GM12878 (cell line): ENCODE measurements at regions not wholly inside any gene's neighbourhood (a gene's known extent, or its start where the extent isn't known, plus 50 kb on each side); places are given as distances from the start of the nearest gene placed in this dataset.

Experiments
- ATAC-seq: fragments of 200-7000 bp; cut with Tn5 transposase; 3 replicates; pipeline ENCODE4 v1.9.1; 2020; ENCODE audit warnings: mild to moderate bottlenecking, moderate library complexity
- BruUV-seq: library from RNA; stranded (reverse); fragments of 400-500 nt; replicated peaks from 2 replicates; lab custom pipeline; 2021; lab: Mats Ljungman, UMichigan
- CTCF ChIA-PET: fragments of 300-600 bp; sonication (Branson Sonifier 250); formaldehyde crosslinking; extraction: SDS; loops from one replicate; lab custom pipeline; 2021; ENCODE audit warnings: inconsistent platforms; lab: Yijun Ruan, JAX
- POLR2A ChIA-PET: fragments of 350-600 bp; formaldehyde crosslinking; extraction: SDS; loops from one replicate; lab custom pipeline; 2021; ENCODE audit warnings: inconsistent platforms; lab: Charles Lee
- RAD21 ChIA-PET: fragments of 300-600 bp; sonication (Branson Sonifier 250); formaldehyde crosslinking; loops from one replicate; lab custom pipeline; 2023; ENCODE audit warnings: antibody characterized with exemption; ENCODE audit not compliant: unreplicated experiment; lab: Charles Lee
- SMC1A ChIA-PET: fragments of 300-600 bp; sonication (Branson Sonifier 250); formaldehyde crosslinking; loops from one replicate; lab custom pipeline; 2023; ENCODE audit not compliant: unreplicated experiment, uncharacterized antibody; lab: Charles Lee
- DNase-seq: peaks from one replicate; pipeline ENCODE4 v3.0.0-alpha.2; 2011; ENCODE audit warnings: low read depth, low spot score
- FAIRE-seq: peaks from 3 replicates; lab custom pipeline; 2011; peaks lifted over from hg19 to GRCh38; lab: Jason Lieb, UNC
- H2AFZ ChIP-seq: 2 replicates; pipeline ENCODE4 v1.6.0; 2011; ENCODE audit warnings: low read depth, low read length, control low read depth; ENCODE audit not compliant: control insufficient read depth
- H3K27ac ChIP-seq: 2 replicates; pipeline ENCODE4 v1.5.1; 2011; ENCODE audit warnings: control low read depth; ENCODE audit not compliant: control insufficient read depth, insufficient read depth
- H3K27me3 ChIP-seq, 2 experiments: replicated peaks in 1 of 2; 2 replicates each; pipeline versions ENCODE4 v1.6.0 to v1.6.1; 2011; ENCODE audit warnings: low read length in 1 of 2; ENCODE audit not compliant: control insufficient read depth in 2 of 2, insufficient read depth in 2 of 2
- H3K36me3 ChIP-seq, 2 experiments: 2 replicates each; pipeline ENCODE4 v1.5.1; 2011; ENCODE audit warnings: low read length in 1 of 2; ENCODE audit not compliant: control insufficient read depth in 2 of 2, insufficient read depth in 2 of 2
- H3K4me1 ChIP-seq: 2 replicates; pipeline ENCODE4 v1.6.1; 2011; ENCODE audit warnings: mild to moderate bottlenecking, low read length, moderate library complexity, mixed read lengths; ENCODE audit not compliant: control insufficient read depth, insufficient read depth
- H3K4me2 ChIP-seq: 2 replicates; pipeline ENCODE4 v1.6.0; 2011; ENCODE audit warnings: control low read depth; ENCODE audit not compliant: control insufficient read depth, insufficient read depth
- H3K4me3 ChIP-seq: fragments of 200-600 bp; sonication (generic); 2 replicates; pipeline ENCODE4 v1.5.1; 2016
- H3K79me2 ChIP-seq: 2 replicates; pipeline ENCODE4 v1.6.0; 2011; ENCODE audit warnings: low read length; ENCODE audit not compliant: control insufficient read depth, insufficient read depth
- H3K9ac ChIP-seq: 2 replicates; pipeline ENCODE4 v1.8.0; 2011; ENCODE audit warnings: low read length, control low read depth, mixed read lengths; ENCODE audit not compliant: control insufficient read depth, insufficient read depth
- H3K9me3 ChIP-seq: replicated peaks from 3 replicates; pipeline ENCODE4 v1.5.1; 2011; ENCODE audit warnings: mild to moderate bottlenecking, low read length; ENCODE audit not compliant: control insufficient read depth, insufficient read depth
- H4K20me1 ChIP-seq: 2 replicates; pipeline ENCODE4 v1.6.0; 2011; ENCODE audit not compliant: control insufficient read depth, insufficient read depth
- ASH2L ChIP-seq: fragments of 300-600, 200-600 bp; sonication (generic); IDR thresholded peaks from 2 replicates; pipeline ENCODE4 v1.6.1; 2017; ENCODE audit warnings: low read depth, mild to moderate bottlenecking, borderline replicate concordance
- ATF2 ChIP-seq: IDR thresholded peaks from 2 replicates; pipeline ENCODE4 v1.6.1; 2012; ENCODE audit warnings: low read length, inconsistent platforms
- E2F4 ChIP-seq: IDR thresholded peaks from 2 replicates; pipeline ENCODE4 v1.6.1; 2012; ENCODE audit warnings: low read depth, low read length, improper control_type of control experiment
- RELA ChIP-seq: fragments of 450-650 bp; IDR thresholded peaks from 2 replicates; pipeline ENCODE4 v1.8.0; 2014; ENCODE audit warnings: borderline replicate concordance; ENCODE audit not compliant: partially characterized antibody
- STAT3 ChIP-seq: IDR thresholded peaks from 2 replicates; pipeline ENCODE4 v1.6.1; 2011; ENCODE audit warnings: low read depth, low read length, improper control_type of control experiment
- ZNF274 ChIP-seq: IDR thresholded peaks from one replicate; pipeline ENCODE4 v1.8.0; 2011; ENCODE audit not compliant: insufficient read length, insufficient read depth
- WGBS: methylation state at CpG from one replicate; pipeline ENCODE4 v1.1.6; 2016; ENCODE audit warnings: low lambda C conversion rate; ENCODE audit not compliant: insufficient replicate concordance, insufficient coverage; ENCODE audit errors: missing lambda C conversion rate; 5-methylcytosine and 5-hydroxymethylcytosine counted together
- in situ Hi-C: fragments of 300-500 bp; cut with MboI; formaldehyde crosslinking; loops from 9 replicates; pipeline ENCODE4 v1.14.3; 2018; ENCODE audit warnings: mixed read lengths
- intact Hi-C: fragments of 100-400 bp; cut with micrococcal nuclease; formaldehyde crosslinking; loops from one replicate; pipeline ENCODE4 v1.14.2; 2022; ENCODE audit not compliant: unreplicated experiment
- TF ChIP-seq, protein P1 (sequence below): fragments of 450-650 bp; IDR thresholded peaks from 2 replicates; pipeline ENCODE4 v1.6.1; 2016; ENCODE audit warnings: mild to moderate bottlenecking, moderate library complexity, borderline replicate concordance

DNA sequence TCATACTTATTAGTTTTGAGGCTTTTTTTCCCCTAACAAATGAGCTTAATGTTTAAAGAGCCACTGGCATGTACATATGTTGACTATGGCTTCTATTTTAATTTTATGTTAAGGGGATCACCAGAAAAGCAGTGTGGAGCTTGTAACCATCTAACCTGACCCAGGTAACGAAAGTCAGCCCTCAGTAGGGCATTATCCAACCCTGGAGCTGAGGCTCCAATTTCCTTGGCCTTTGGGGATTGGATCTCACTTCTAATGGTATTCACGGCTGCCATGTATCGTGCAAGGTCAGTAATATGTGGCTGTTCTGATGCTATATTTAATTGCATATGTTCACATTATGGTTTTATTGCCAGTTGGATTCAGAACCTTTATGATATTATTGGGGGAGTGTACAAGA, 75.2 kb upstream of the CCSER1 start:
- ATAC-seq (no peak), DNase-seq (no peak), FAIRE-seq (no peak)
- in situ Hi-C loops: no loop called here
- Histone ChIP-seq H3K9me3 (no peaks in the 10 kb centered on the region), H3K4me3 (no peak overlapping the region), H3K79me2 (no peaks in the 10 kb centered on the region), H3K9ac (no peak overlapping the region), H3K27me3 (no peaks in the 10 kb centered on the region), H3K4me2 (no peak overlapping the region), H2AFZ (no peak overlapping the region), H3K4me1 (no peaks in the 10 kb centered on the region), H3K27ac (no peak overlapping the region), H3K36me3 (no peaks in the 10 kb centered on the region), H4K20me1 (no peaks in the 10 kb centered on the region)
- WGBS: 13% methylated on average over 3 of the region's 3 CpGs
- intact Hi-C loops: no loop called here
- SMC1A ChIA-PET: interaction anchor here (1.1 to 2.3 kb wide), 2 partner anchors 9 to 14 kb away, joined by 3 to 10 read pairs; no protein-coding TSS in a partner anchor
- no TSS peak for BruUV-seq
- no peak for TF ChIP-seq RELA
- no peak for TF ChIP-seq ZNF274
- TF ChIP-seq, protein P1, sequence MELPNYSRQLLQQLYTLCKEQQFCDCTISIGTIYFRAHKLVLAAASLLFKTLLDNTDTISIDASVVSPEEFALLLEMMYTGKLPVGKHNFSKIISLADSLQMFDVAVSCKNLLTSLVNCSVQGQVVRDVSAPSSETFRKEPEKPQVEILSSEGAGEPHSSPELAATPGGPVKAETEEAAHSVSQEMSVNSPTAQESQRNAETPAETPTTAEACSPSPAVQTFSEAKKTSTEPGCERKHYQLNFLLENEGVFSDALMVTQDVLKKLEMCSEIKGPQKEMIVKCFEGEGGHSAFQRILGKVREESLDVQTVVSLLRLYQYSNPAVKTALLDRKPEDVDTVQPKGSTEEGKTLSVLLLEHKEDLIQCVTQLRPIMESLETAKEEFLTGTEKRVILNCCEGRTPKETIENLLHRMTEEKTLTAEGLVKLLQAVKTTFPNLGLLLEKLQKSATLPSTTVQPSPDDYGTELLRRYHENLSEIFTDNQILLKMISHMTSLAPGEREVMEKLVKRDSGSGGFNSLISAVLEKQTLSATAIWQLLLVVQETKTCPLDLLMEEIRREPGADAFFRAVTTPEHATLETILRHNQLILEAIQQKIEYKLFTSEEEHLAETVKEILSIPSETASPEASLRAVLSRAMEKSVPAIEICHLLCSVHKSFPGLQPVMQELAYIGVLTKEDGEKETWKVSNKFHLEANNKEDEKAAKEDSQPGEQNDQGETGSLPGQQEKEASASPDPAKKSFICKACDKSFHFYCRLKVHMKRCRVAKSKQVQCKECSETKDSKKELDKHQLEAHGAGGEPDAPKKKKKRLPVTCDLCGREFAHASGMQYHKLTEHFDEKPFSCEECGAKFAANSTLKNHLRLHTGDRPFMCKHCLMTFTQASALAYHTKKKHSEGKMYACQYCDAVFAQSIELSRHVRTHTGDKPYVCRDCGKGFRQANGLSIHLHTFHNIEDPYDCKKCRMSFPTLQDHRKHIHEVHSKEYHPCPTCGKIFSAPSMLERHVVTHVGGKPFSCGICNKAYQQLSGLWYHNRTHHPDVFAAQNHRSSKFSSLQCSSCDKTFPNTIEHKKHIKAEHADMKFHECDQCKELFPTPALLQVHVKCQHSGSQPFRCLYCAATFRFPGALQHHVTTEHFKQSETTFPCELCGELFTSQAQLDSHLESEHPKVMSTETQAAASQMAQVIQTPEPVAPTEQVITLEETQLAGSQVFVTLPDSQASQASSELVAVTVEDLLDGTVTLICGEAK: no peak
- TF ChIP-seq ASH2L: no peak
- no peak for TF ChIP-seq ATF2
- no peak for TF ChIP-seq E2F4
- TF ChIP-seq STAT3: no peak
- POLR2A ChIA-PET: no interaction called here
- CTCF ChIA-PET: no interaction called here
- RAD21 ChIA-PET: no interaction called here
